NCI-H187 (cell line): ENCODE measurements at regions not wholly inside any gene's neighbourhood (a gene's known extent, or its start where the extent isn't known, plus 50 kb on each side); places are given as distances from the start of the nearest gene placed in this dataset.

Experiments used
- DNase-seq, 2 experiments: peaks; one replicate each; lab custom pipeline; 2025; lab: John Stamatoyannopoulos, UW

- no peak for DNase-seq
Observed at GRCh38 chr13:50195045-50195444, 179.8 kb downstream of the KCNRG start.

- no peak for DNase-seq
Observed at GRCh38 chr13:50196118-50196517, 180.9 kb downstream of the KCNRG start.

- DNase-seq = no peak
Observed at GRCh38 chr13:50197705-50198104, 182.5 kb downstream of the KCNRG start.

- DNase-seq = no peak
Observed at GRCh38 chr13:50198508-50198907, 183.3 kb downstream of the KCNRG start.

- DNase-seq = no peak
Observed at GRCh38 chr13:50200569-50200968, 185.3 kb downstream of the KCNRG start.

- DNase-seq = no peak
Observed at GRCh38 chr13:50200988-50201387, 185.7 kb downstream of the KCNRG start.

GRCh38 chr13:50202485-50202884 is 187.2 kb downstream of the KCNRG start:
- DNase-seq = no peak

GRCh38 chr13:50203256-50203941 is 188.2 kb downstream of the KCNRG start:
- DNase-seq = no peak

GRCh38 chr13:50205581-50205980 is 190.3 kb downstream of the KCNRG start:
- DNase-seq = no peak

GRCh38 chr13:50208826-50209335 is 193.6 kb downstream of the KCNRG start:
- no peak for DNase-seq

GRCh38 chr13:50209631-50210030 is 194.4 kb downstream of the KCNRG start:
- DNase-seq = no peak

GRCh38 chr13:50213526-50213925 is 198.3 kb downstream of the KCNRG start:
- no peak for DNase-seq

- no peak for DNase-seq
Observed at GRCh38 chr13:50214514-50214913, 199.3 kb downstream of the KCNRG start.

GRCh38 chr13:50215399-50215798 is 200.2 kb downstream of the KCNRG start:
- no peak for DNase-seq

GRCh38 chr13:50219743-50220142 is 204.5 kb downstream of the KCNRG start:
- DNase-seq = no peak

- no peak for DNase-seq
Observed at GRCh38 chr13:50220938-50221337, 205.7 kb downstream of the KCNRG start.

GRCh38 chr13:50222569-50223332 is 207.5 kb downstream of the KCNRG start:
- DNase-seq = peak in 1 of 2 experiments; percentile 7

GRCh38 chr13:50224534-50224933 is 209.3 kb downstream of the KCNRG start:
- DNase-seq = no peak

- no peak for DNase-seq
Observed at GRCh38 chr13:50225193-50226155, 210.2 kb downstream of the KCNRG start.

- DNase-seq = no peak
Observed at GRCh38 chr13:50226515-50227155, 211.4 kb downstream of the KCNRG start.

- DNase-seq = no peak
Observed at GRCh38 chr13:50227361-50227760, 212.1 kb downstream of the KCNRG start.

- DNase-seq = no peak
Observed at GRCh38 chr13:50228527-50228926, 213.3 kb downstream of the KCNRG start.
